Stimulated activated CD4-positive, alpha-beta T cell treated with anti-CD3 and anti-CD28 coated beads, Interleukin-2, amount 100 ng/mL, for 4 hours (primary cell): ENCODE measurements at regions not wholly inside any gene's neighbourhood (a gene's known extent, or its start where the extent isn't known, plus 50 kb on each side); places are given as distances from the start of the nearest gene placed in this dataset.
"Not testable (repeated sequence)": the region's sequence is repeated elsewhere in the genome, so short reads cannot be mapped to it uniquely, and the experiment has no call there.

ENCODE experiments used
- DNase-seq: peaks from one replicate; pipeline ENCODE4 v3.0.0-alpha.2; 2020; ENCODE audit warnings: low read depth

DNA sequence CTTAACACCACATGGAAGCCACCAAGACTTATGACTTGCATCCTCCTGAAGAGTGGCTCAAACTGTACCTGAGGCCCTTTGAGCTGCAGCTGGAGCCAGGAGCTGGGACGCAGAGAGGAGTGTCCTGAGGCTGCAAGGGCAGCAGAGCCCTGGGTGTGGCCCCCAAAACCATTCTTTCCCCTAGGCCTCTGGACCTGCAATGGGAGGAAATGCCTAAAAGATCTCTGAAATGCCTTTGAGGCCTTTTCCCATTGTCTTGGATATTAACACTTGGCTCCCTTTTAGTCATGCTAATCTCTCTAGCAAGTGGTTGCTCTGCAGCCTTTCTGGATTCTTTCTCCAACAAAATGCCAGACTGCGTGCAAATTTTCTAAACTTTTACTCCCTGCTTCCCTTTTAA is 156.1 kb downstream of the SLC38A4 start:
- DNase-seq: no peak

DNA sequence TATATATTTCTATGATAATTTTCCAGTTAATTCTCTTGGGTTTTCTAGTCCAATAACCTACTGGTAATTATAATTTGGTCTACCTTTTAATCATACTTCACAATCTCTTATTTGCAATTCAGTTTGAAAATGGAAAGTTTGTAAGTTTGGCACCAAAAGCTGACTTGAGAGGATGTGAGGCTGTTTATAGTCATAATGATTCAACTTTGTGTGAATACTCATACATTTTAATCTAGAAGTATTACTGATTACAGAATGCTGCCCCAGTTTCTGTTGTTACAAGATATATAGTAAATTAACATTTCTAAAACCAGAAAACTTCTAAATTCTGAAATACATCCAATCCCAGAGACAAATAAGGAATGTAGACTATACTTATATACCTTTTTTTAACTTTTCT is 158.2 kb downstream of the SLC38A4 start:
- DNase-seq: no peak

DNA sequence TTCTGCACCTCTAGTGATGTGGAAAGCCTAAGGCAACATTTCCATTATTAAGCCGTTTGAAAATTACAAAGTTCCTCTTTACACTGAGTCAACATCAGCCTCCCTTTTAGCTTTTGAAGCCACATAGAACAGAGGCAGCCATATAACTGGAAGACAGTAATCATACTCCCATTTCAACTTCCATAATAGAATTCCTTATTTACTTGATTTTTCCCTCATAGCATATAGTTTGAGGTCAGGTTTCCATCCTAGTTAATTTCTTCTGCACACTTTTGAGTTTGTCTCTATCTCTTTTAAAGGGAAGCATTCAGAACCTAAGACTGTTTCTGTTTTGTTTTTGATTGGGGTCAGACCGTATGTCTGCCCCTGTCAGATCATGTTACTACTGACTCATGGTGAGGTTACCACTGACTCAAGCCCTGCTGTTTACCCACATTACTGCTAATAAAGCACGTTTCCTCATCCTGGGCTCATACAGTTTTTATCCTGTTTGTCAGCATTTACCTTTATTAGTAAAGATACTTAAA is 161.0 kb downstream of the SLC38A4 start:
- no peak for DNase-seq

DNA sequence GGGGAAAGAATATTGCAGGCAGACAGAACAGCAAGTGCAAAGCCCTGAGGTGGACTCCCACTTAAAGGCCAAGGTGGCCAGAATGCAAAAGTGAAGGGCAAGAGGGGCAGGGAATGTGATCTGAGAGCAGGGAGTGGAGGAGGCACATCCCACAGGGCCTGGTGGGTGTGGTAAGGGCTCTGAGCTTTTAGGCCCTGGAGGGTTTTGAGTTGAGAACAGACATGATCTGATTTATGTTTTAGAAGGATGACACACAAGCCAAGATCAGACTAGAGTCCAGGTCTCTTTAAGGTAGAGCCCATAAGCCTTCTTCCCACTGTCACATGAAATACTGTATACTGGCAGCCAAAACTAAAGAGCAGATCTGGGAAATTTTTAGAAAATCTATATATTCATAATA is 162.5 kb downstream of the SLC38A4 start:
- DNase-seq: no peak

DNA sequence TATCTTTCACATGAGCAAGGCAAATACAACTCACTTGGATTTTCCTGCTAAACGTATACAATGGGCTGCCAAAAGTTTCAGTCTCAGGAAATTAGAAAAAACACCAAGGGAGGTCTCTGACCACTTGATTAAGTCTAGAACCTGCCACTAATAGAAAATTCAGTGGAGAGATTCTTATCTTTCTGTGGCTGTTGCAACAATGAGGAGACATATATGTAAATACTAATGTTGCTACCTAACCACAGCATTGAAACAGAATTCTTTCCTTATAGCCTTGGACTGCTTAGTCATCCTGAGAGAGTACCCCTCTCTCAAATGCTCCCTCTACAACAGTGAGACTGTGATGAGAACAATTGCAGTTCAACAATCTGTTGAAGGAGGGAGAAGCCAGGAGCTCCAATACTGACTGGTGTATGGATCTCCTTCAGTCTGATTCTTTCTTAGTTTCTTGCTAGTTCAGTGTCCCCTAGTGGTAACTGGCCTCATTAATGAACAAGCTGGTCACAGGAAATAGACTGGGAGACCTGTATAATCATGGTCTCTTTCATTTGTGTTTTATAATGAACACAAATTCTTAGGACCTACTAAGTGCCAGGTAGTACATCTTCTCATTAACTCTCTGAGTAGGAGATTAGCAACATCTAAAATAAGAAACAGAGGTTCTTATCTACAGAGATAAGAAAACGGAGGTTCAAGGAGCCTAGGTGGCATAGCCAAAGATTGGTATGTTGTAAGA is 164.5 kb downstream of the SLC38A4 start:
- no peak for DNase-seq

DNA sequence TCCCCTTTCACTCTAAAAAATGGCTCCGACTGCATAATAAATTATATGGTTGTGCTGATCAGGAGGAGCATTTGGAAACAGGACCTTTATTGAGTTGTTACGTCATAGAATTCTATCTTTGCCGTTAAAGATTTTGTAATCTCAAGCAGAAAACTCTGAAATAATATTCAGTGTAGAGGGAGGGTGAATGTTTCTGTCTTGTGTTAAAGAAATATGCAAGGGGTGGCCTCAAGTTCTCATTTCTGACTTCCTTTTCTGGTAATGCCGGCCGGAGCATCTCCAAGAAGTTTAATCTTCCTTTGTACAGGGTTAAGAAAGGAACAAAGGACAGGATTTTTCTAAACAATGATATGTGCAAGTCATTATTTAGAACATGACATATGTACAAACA is 165.1 kb downstream of the SLC38A4 start:
- no peak for DNase-seq

DNA sequence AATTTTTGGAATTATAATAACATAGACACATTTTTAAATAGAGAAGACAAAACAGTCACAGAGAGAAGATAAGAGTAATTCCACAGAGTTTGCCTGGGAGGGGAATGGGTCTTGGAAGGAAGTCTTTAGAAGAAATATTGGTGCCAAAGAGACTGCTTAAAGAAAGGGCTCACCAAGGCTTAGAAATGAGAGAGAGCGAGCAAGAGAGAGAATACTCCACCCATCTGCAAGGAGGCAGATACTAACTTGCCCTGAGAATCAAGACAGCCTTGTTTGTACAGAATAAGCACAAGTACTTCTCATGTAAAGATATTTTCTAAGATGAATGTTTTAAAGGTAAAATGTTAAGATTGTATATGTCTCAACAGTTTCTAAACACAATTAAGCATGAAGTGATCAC is 165.5 kb downstream of the SLC38A4 start:
- no peak for DNase-seq

DNA sequence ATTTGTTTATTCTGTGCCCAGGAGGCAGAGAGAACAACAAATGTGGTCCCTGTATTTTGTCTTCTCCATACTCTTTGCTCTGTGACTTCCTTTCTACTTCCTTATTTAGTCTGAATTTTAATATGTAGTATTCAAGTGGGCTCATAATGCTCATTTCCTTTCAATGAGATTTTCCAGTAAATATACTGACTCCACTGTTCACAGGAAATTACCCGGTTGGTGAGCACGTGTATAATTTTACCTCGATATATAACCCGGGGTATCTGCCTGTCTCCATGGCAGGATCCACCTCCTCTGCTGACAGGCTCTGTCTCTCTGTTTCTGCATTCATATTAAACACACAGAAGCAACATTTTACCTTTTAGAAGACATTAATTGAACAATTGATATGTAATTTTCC is 166.0 kb downstream of the SLC38A4 start:
- DNase-seq: no peak

DNA sequence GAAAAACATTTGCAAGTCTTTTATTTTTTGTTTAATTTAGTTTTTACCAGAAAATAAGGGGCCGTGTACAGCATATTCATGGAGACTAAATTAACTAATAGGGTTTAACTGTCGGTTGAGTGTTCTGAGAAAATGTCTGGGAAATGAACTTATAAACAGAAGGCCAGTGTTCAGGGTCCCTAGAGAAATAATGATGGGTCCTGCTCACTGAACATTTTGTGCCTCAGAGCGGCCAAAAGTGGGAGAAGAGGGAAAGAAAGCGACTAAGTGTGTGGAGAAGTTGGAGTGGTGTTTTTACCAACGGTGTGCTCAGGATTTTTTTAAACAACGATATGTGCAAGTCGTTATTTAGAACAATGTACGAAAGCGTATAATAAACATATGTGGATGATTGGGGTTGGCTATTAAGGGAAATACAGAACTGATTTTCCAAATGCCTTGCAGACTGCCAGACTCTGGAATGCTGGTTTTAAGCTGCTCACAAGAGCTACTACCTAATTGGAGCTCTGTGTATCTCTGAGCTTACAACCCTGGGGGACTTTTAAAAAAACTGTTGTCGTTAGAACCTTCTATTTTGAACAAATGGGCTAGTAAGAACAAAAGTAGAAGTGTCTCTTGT is 166.7 kb downstream of the SLC38A4 start:
- DNase-seq: no peak

DNA sequence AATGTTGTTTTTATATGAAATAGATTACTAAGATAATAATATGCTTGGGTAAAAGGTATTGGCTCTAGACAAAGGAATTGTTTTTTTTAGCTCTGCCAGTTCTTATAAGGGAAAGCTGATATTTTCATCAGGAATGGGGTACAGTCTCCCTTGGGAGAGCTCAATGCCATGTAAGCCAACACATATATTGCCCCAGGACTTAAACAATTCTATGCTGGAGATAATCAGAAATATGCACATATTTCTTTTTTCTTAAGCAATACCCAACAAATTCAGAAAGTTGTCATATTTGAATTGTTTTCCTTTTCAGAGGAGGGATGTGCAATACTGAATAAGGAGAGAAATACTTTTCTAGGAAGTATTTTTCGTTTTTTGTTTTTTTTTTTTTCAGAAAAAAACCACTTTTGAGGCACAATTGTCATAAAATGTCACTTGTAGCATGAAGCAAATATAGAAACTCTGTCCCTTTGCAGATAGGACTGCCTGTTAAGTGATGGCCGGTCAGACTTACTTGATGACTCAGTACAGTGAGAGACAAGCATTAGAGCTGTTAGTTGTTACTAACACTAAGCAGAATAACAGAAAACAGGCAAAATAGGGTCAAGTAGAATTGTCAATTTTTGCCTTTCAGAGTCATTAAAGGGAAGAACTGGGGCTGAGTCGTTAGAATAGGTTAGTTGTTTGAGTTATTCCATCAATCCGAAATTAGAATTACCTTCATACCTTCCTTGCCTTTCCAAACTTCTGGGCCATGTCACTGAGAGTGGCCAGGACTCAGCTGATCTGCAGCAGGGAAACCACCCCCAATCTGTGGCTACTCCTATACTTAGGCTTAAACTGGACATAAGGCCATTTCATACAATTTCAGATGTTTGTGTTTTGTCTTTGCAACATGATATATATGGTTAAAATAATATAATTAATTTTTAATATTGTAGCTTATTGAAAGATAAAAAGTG is 168.1 kb downstream of the SLC38A4 start:
- DNase-seq: no peak

DNA sequence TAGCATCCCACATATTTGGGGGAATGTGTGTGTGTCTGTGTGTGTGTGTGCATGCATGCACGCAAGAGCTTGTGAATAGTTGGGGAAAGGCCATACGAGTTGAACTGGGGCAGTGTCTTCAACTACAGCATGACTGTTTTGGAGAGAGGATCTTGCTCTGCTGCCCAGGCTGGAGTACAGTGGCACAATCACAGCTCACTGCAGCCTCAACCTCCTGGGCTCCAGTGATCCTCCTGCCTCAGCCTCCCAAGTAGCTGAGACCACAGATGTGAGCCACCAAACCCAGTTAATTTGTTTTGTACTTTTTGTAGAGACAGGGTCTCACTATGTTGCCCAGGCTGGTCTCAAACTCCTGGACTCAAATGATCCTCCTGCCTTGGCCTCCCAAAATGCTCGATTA is 169.8 kb downstream of the SLC38A4 start:
- not testable (repeated sequence) for DNase-seq

DNA sequence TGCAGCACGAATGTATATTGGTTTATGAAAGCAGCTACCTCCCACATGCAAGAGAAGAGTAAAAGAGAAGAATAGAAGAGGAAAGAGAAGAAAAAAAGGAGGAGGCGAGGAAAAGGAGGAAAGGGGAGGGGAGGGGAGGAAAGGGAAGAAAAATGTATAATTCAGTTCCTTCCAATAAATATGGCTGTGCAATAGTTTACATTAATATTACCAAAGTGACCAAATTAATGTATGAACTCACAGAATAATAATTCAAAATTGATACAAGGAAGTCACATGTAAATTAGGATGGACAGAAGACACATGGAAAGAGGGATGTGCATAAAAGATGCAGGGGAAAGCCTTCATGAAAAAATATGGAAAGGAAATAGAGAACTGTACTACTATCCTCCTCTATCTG is 172.5 kb downstream of the SLC38A4 start:
- no peak for DNase-seq

DNA sequence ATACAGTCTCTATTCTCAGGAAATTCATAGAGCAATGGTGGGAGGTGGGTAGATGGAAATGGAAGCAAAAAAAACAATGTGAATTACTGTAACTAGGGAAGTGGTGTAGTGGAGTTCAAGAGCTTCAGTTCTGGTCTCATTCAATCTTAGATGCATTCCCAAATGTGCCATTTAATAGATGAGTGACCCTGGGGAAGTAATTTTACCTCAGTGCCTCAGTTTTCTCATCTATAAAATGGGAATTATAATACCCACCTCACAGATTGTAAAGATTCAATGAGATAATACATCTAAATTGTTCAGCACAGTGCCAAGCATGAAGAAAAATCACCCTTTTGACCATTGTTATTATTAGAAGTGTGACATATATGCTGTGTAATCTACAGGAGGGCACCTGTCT is 173.1 kb downstream of the SLC38A4 start:
- no peak for DNase-seq

DNA sequence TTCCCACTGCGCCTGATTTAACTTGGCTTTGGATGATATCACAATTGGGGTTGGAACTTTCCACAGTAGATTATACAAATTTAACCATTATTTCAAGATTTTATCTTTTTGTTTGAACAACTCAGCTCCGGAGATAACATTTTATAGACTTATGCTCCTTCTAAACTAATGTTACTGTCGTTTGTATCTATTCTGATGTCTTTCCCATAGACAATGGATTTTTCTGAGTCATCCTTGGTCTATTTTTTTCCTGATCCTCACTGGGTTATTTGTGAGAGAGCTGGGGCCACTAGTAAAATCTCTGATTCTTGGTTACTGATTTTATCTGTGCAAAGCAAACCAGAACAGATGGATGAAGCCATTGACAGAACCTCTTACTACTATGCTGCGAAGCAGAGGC is 175.1 kb downstream of the SLC38A4 start:
- no peak for DNase-seq

DNA sequence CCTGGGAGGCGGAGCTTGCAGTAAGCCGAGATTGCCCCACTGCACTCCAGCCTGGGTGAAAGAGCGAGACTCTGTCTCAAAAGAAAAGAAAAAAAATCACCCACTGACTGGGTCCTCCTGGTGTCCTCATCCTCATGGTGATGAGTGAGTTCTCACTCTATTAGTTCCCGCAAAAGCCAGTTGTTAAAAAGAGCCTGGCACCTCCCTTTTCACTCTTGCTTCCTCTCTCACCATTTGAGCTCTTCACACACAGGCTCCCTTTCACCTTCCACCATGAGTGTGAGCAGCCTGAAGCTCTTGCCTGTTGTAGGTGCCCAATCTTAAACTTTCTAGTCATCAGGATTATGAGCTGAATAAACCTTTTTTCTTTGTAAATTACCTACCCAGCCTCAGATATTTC is 176.4 kb downstream of the SLC38A4 start:
- no peak for DNase-seq

DNA sequence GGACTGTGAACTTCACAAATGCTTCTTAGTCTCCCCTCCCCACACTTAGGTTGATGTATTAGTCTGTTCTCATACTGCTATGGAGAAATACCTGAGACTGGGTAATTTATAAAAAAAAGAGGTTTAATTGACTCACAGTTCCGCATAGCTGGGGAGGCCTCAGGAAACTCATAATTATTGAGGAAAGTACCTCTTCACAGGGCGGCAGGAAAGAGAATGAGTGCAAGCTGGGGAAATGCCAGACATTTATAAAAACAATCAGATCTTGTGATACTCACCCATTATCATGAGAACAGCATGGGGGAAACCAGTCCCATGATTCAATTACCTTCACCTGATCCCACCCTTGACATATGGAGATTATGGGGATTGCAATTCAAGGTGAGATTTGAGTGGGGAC is 178.8 kb downstream of the SLC38A4 start:
- DNase-seq: no peak

DNA sequence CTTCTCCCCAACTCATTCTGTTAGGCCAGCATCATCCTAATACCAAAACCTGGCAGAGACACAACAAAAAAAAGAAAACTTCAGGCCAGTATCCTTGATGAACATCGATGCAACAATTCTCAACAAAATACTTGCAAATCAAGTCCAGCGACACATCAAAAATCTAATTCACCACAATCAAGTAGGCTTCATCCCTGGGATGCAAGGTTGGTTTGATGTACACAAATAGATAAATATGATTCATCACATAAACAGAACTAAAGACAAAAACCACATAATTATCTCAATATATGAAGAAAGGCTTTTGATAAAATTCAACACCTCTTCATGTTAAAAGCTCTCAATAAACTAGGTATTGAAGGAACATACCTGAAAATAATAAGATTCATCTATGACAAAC is 184.1 kb downstream of the SLC38A4 start:
- not testable (repeated sequence) for DNase-seq

DNA sequence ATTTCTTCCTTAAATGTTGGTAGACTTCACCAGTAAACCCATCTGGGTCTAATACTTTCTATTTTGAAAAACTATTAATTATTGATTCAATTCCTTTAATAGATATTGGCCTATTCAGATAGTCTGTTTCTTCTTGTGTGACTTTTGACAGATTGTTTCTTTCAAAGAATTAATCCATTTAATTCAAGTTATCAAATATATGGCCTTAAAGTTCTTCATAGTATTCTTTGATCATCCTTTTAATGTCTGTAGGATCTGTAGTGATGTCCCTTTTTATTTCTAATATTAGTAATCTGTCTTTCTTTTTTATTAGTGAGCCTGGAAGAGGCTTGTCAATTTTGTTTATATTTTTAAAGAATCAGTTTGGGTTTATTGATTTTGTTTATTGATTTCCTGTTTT is 190.0 kb downstream of the SLC38A4 start:
- DNase-seq: no peak

DNA sequence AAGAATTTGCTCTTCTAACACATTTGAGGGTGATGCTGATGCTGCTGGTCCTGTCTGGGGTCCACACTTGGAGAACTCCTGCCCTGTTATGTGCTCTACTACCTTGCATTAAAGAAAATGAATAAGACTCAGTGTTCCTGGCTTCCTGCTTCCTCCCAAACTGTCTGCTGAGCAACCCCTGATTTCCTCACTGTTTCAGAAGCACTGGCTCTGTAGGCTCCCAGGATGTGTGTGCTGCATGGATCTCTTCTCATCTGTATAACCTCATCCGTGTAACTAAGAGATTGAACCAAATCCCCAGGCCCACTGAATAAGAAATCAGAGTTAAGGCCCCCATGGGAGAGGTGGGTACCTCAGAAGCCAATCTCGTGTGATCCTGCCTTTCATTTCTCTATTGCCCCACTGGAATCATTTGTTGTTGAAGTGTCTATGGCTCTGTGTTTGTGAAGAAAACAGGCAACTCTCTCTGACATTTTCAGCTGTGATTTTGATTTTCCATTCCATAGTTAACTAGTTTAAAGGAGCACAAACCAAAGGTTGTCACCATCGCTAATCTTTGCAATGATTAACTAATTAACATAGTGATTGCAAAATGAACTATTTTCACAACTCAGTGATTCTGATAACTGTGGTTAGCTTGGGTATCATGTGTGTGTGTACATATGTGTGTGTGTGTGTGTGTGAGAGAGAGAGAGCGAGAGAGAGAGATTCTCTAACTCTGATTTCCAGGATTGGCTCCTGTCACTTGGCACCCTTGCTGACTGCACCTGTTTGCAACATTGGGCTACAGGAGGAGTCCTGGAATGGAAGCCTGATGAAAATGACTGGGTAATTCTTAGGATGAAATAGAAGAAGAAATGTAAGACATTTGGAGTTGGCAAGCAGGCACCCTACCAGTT is 196.2 kb downstream of the SLC38A4 start:
- DNase-seq: no peak

DNA sequence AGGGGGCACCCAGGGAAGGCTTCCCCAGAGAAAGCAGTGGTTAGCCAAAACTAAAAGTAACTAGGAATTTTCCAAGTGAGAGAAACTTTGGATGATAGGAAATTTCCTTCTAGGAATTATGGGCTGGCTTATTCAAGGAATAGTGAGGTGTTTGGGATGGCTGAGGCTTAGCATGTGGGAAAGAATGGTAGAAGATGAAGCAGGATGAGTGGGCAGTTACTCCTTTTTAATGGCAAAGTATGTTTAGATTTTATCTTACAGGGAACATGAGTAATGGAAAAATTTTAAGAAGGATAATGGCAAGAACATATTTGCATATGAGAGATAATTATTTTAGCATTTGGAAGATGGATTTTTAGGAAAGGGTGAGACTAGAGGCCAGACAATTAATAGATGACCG is 197.6 kb downstream of the SLC38A4 start:
- no peak for DNase-seq

DNA sequence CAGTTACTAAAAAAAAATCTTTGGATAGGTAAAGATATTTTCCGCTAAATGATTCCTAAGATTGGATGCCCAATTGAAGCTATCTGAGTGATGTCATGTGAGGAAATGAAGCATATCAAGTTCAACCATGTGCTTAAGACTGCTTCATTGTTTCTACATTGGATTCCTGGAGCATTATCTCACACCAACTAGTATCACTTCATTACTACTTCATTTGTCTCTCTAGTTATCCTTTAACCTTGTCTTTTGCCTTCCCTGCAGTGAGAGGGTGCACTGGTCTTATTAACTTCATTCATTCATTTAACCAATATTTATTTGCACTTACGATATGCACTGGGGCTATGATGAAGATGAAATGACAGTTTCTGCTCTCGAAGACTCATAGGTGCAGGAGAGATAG is 198.1 kb downstream of the SLC38A4 start:
- no peak for DNase-seq

DNA sequence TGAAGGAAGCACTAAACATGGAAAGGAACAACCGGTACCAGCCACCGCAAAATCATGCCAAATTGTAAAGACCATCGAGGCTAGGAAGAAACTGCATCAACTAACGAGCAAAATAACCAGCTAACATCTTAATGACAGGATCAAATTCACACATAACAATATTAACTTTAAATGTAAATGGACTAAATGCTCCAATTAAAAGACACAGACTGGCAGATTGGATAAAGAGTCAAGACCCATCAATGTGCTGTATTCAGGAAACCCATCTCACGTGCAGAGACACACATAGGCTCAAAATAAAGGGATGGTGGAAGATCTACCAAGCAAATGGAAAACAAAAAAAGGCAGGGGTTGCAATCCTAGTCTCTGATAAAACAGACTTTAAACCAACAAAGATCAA is 206.3 kb downstream of the SLC38A4 start:
- DNase-seq: not testable (repeated sequence)
